ENCODE measurements at regions not wholly inside any gene's neighbourhood (a gene's known extent, or its start where the extent isn't known, plus 50 kb on each side); places are given as distances from the start of the nearest gene placed in this dataset.

DNA sequence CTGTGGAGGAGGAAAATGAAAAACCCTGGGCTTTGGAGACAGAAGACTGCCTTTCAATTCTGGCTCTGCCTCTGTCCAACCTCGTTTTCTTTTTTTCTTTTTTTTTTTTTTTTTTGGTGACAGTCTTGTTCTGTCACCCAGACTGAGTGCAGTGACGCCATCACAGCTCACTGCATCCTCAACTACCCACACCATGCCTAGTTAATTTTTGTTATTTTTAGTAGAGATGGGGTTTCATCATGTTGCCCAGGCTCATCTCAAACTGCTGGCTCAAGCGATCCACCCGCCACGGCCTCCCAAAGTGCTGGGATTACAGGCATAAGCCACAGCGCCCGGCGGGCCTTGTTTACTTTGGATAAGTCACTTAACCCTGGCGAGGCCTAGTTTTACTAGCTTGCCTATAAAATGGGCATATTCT, 66.3 kb upstream of the SLC25A26 start:
- Mint-ChIP-seq H3K36me3 (ENCODE audit: low read depth) (no peaks in the 10 kb centered on the region), H3K9me3 (no peaks in the 10 kb centered on the region), H3K27ac (ENCODE audit: unreplicated experiment) (no peak overlapping the region), H3K27me3 (ENCODE audit: low read depth) (peaks cover 6% of the 10 kb centered on the region), H3K4me3 (no peak overlapping the region), H3K4me1 (peaks cover 4% of the 10 kb centered on the region)
- DNase-seq (ENCODE audit: low read depth, low spot score): no peak
- TF ChIP-seq, protein P1, sequence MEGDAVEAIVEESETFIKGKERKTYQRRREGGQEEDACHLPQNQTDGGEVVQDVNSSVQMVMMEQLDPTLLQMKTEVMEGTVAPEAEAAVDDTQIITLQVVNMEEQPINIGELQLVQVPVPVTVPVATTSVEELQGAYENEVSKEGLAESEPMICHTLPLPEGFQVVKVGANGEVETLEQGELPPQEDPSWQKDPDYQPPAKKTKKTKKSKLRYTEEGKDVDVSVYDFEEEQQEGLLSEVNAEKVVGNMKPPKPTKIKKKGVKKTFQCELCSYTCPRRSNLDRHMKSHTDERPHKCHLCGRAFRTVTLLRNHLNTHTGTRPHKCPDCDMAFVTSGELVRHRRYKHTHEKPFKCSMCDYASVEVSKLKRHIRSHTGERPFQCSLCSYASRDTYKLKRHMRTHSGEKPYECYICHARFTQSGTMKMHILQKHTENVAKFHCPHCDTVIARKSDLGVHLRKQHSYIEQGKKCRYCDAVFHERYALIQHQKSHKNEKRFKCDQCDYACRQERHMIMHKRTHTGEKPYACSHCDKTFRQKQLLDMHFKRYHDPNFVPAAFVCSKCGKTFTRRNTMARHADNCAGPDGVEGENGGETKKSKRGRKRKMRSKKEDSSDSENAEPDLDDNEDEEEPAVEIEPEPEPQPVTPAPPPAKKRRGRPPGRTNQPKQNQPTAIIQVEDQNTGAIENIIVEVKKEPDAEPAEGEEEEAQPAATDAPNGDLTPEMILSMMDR (conservative IDR thresholded peaks at IDR 0.05): no peak

- Mint-ChIP-seq H3K9me3 (no peaks in the 10 kb centered on the region), H3K27ac (ENCODE audit: unreplicated experiment) (no peak overlapping the region), H3K4me3 (no peak overlapping the region), H3K4me1 (peaks cover 4% of the 10 kb centered on the region), H3K27me3 (ENCODE audit: low read depth) (peaks cover 6% of the 10 kb centered on the region), H3K36me3 (ENCODE audit: low read depth) (no peaks in the 10 kb centered on the region)
- TF ChIP-seq, protein P1 (conservative IDR thresholded peaks at IDR 0.05): no peak
- no peak for DNase-seq (ENCODE audit: low read depth, low spot score)
Measured at GRCh38 chr3:66153481-66154443, 67.0 kb upstream of the SLC25A26 start.

DNA sequence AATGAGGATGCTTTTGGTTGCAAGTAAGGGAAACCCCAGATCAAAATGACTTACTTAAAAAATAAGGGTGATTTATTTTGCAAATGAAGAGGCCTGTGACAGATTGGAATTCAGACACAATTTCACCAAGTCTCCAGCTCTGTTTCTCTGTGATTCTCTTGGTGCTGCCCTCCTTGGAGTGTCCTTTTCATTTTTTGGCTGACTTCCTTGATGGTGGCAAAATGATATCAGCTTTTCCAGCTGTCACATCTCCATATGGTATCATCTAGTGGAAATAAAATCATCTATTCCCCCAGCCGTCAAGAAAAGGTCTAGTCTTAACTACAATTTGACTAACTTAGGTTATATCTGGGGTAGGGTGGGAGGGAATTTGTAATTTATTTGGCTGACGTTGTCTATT, 68.5 kb upstream of the SLC25A26 start:
- no peak overlapping the region for H3K27ac Mint-ChIP-seq (ENCODE audit: unreplicated experiment)
- H3K4me3 Mint-ChIP-seq: no peak overlapping the region
- TF ChIP-seq, protein P1 (conservative IDR thresholded peaks at IDR 0.05): no peak
- H3K36me3 Mint-ChIP-seq (ENCODE audit: low read depth): no peaks in the 10 kb centered on the region
- no peaks in the 10 kb centered on the region for H3K9me3 Mint-ChIP-seq
- peaks cover 4% of the 10 kb centered on the region for H3K4me1 Mint-ChIP-seq
- peaks cover 6% of the 10 kb centered on the region for H3K27me3 Mint-ChIP-seq (ENCODE audit: low read depth)
- DNase-seq (ENCODE audit: low read depth, low spot score): no peak

GRCh38 chr3:66150977-66151376, 69.8 kb upstream of the SLC25A26 start:
- DNase-seq (ENCODE audit: low read depth, low spot score): no peak
- Mint-ChIP-seq H3K36me3 (ENCODE audit: low read depth) (no peaks in the 10 kb centered on the region), H3K27ac (ENCODE audit: unreplicated experiment) (no peak overlapping the region), H3K4me3 (no peak overlapping the region), H3K9me3 (no peaks in the 10 kb centered on the region), H3K4me1 (peaks cover 4% of the 10 kb centered on the region), H3K27me3 (ENCODE audit: low read depth) (peaks cover 6% of the 10 kb centered on the region)
- TF ChIP-seq, protein P1 (conservative IDR thresholded peaks at IDR 0.05): no peak

GRCh38 chr3:66149269-66149668, 71.5 kb upstream of the SLC25A26 start:
- Mint-ChIP-seq H3K9me3 (no peaks in the 10 kb centered on the region), H3K4me3 (no peak overlapping the region), H3K36me3 (ENCODE audit: low read depth) (no peaks in the 10 kb centered on the region), H3K4me1 (peaks cover 4% of the 10 kb centered on the region), H3K27me3 (ENCODE audit: low read depth) (peaks cover 6% of the 10 kb centered on the region), H3K27ac (ENCODE audit: unreplicated experiment) (no peak overlapping the region)
- no peak for DNase-seq (ENCODE audit: low read depth, low spot score)
- TF ChIP-seq, protein P1 (conservative IDR thresholded peaks at IDR 0.05): no peak
